GM03348 (cell line): ENCODE measurements at regions not wholly inside any gene's neighbourhood (a gene's known extent, or its start where the extent isn't known, plus 50 kb on each side); places are given as distances from the start of the nearest gene placed in this dataset.
"Not testable (repeated sequence)": the region's sequence is repeated elsewhere in the genome, so short reads cannot be mapped to it uniquely, and the experiment has no call there.

ENCODE experiments used
- DNase-seq: peaks from one replicate; pipeline ENCODE4 v3.0.0; 2012; ENCODE audit warnings: low spot score

GRCh38 chr15:62644889-62645742 lies 397.4 kb upstream of the TPM1 start:
- no peak for DNase-seq

GRCh38 chr15:62647202-62647842 lies 395.2 kb upstream of the TPM1 start:
- no peak for DNase-seq

DNA sequence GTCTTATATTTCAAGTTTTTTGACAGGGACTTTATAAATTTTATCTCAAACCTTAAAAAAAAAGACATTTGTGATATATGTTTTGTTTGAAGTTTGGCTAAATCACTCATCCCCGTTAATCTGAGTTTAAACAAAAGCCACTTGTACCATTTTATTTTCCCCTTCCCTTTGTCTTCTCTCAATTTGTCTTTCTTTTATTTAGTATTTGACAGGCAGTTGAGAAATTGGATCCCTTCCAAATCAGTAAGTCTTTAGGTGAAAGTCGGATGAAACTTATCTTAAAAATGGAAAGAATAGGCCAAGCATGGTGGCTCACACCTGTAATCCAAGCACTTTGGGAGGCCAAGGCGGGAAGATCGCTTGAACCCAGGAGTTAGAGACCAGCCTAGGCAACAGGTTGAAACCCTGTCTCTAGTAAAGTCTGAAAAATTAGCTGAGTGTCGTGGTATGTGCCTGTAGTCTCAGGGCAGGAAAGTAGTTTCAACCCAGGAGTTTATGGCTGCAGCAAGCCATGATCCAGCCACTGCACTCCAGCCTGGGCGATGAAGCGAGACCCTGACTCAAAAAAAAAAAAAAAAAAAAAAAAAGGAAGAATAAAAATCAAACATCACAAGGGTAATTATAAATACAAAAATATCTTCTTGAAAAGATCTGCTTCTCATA lies 394.6 kb upstream of the TPM1 start:
- no peak for DNase-seq

DNA sequence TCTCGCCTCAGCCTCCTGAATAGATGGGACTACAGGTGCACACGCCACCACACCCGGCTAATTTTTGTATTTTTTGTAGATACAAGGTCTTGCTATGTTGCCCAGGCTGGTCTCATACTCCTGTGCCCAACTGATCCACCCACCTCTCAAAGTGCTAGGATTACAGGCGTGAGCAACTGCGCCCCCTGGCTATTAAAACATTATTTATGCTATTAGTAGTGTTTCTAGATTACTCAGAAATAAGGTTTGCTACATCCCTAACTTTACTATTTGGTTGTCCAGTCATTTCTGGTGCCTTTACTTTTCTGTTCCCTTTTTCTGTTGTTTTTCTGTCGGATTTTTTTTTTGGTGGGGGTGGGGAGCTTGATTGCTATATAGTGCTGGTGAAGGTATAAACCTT lies 393.6 kb upstream of the TPM1 start:
- DNase-seq, result no peak

- DNase-seq, result peak; percentile 48
These were observed 392.6 kb upstream of the TPM1 start for GRCh38 chr15:62649793-62650420.

DNA sequence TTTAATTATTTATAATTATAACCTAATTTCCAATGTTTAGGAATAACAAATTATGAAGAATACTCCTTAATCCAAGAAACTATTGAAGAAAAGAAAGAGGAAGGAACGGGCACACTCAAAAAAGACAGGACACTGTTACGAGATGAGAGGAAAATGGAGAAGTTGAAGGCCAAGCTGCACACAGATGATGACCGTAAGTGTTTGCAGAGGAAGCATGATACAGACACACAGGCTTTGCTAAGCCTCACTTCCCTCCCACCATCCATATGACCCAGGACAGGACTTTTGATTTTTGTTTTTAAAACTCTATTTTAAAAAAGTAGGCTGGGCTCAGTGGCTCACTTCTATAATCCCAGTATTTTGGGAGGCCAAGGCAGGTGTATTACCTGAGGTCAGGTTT lies 389.4 kb upstream of the TPM1 start:
- no peak for DNase-seq

DNA sequence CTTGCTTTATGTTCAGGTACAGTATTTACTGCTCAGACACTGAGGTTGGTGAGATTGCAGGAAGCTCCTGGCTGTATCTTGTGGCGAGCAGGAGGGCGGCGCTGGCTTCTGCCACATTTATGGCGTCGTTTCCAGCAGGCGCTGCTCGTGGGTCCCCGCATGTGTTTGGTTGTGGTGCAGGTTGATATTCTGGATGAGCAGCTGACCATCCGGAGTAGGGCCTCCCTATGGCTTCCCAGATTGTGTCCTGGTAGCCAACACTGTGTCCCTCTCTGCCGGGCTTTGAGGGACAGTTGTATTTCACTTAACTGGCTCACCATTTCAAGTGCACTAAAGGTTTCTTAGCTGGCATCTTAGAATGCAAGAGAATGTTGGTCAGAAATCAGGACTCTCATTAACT lies 386.5 kb upstream of the TPM1 start:
- no peak for DNase-seq

DNA sequence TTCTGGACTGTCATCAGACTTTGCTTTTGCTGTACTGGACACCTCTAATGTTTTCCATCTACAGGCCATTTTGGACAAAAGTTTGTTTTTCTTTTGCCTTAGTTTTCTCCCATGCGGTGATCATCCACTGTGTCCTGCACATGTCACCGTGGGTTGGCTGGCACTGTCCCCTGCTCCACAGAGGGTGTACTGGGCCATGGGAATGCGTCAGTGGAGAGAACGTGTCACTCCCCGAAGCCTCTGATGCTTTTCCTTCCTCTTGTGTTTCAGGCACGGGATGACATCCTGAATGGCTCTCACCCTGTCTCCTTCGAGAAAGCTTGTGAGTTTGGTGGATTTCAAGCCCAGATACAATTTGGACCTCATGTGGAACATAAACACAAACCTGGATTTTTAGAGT lies 385.0 kb upstream of the TPM1 start:
- DNase-seq, result not testable (repeated sequence)

GRCh38 chr15:62658498-62658897 lies 384.0 kb upstream of the TPM1 start:
- no peak for DNase-seq

DNA sequence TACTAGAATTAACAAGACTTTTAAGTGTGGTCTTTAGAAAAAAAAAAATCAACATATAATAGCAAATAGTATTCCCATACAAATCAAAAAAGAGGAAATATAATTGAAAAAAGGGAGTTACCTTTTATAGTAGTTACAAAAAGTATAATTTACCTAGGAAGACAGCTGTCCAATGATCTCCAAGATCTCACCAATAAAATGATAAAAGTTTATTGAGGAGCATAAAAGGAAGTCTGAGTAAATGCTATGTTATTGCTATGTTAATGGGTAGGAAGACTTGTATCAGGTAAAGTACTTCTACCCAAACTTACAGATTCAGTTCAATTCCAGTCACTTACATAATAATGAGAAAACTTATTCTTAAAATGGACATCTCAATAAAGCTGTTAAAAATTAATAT lies 379.0 kb upstream of the TPM1 start:
- no peak for DNase-seq

DNA sequence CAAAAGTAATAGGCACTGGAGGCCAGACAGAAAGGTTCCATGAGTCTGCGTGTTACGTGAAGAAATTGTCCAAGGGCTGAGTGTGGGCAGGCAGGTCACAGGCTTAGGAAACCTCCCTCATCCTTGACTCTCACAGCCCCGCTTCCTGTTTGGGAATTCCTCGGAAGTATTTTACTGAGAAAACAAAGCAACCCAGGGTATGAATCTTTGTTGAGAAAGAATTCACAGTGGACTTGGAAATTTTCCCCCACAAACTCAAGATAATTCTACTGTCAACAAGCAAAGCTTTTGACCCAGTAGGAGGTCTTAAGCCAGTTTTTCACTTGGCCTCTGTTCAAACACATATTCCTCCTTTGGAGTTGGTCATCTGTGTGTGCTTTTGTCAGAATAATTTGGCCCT lies 377.1 kb upstream of the TPM1 start:
- DNase-seq, result no peak

GRCh38 chr15:62666046-62666445 lies 376.5 kb upstream of the TPM1 start:
- DNase-seq, result no peak

DNA sequence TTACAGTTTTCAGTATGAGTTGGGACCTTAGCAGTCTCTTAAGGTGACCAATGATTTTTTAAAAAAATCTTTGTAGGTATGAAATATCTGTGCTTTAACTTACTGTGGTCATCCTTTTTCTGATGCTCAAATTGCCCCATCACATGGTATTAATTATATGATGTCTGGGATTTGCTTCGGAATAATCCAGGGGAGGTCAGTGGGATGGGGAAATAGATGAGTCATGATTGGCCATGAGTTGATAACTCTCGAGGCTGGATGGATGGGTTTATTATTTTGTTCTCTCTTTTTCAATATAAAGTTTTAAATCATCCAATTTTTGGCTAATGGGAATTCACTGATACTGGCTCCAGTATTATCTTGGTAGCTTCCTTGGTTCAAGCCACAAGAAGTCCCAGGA lies 370.3 kb upstream of the TPM1 start:
- DNase-seq, result peak; percentile 63

DNA sequence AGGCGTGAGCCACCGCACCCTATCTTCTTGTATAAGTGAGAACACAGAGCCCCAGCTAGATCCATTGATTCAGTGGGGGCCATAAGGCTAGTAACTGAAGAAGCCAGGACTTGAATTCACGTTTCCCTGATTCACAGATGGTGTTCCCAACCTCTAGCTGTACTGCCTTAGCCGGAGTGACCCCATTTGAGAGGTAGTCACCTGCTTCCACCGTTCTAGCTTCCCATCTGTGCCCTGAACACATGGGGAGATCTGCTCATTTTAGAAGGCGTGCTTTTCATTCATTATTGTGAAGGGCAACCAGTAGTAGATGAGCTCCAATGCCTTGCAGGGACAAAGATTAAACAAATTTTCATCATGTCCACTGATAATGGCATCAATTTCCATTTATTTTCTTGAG lies 365.7 kb upstream of the TPM1 start:
- DNase-seq, result no peak

DNA sequence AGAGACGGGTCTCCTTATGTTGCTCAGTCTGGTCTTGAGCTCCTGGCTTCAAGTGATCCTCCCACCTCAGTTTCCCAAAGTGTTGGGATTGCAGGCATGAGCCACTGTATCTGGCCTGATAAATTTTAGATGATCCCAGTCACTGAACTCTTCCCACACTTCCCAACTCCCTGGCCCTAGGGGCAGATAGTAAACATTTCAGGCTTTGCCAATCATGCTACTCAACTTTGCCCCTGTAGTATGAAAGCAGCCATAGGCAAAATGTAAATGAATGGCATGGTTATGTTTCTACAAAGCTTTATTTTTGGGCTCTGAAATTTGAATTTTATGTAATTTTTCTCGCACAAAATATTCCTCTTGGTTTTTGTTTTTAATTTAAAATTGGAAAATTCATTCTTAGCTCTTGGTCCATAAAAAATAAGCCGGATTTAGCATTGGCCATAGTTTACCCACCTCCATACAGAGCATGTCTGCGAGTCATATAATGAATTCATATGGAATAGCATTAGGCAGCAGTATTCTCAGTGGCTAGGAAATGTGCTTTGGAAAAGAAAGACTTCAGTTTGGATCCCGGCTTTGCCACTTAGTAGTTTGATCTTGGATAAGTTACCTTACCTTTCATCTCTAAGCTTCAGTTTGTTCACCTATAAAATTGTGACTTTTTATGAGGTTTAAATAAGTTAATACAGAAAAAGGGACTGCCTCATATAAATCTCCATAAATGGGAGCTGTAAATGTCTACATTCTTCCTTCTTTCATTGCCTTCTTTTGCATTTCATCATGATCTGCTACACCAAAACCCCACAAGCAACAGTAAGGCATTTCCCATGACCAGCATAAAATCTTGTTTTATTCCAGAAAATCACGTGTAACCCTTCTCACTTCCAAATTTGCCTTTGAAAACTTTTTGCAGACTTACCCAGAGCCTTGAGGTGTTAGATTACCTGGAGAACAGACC lies 360.3 kb upstream of the TPM1 start:
- DNase-seq, result no peak

DNA sequence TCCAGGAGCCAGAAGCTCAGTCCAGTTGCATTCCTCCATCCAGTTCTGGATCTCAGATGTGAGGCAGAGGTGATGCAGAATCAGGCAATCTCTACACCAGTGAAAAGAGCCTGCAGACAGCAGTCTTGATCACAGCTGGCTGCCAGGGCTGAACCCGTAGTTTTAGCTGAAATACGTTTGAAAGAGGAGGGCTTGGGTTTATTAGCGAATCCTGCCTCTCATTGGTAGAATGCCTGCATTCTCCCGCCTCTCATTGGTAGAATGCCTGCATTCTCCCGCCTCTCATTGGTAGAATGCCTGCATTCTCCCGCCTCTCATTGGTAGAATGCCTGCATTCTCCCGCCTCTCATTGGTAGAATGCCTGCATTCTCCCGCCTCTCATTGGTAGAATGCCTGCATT lies 359.4 kb upstream of the TPM1 start:
- DNase-seq, result not testable (repeated sequence)

GRCh38 chr15:62684123-62684808 lies 358.3 kb upstream of the TPM1 start:
- DNase-seq, result no peak

- DNase-seq, result no peak
These were observed 351.5 kb upstream of the TPM1 start for GRCh38 chr15:62691008-62691407.

DNA sequence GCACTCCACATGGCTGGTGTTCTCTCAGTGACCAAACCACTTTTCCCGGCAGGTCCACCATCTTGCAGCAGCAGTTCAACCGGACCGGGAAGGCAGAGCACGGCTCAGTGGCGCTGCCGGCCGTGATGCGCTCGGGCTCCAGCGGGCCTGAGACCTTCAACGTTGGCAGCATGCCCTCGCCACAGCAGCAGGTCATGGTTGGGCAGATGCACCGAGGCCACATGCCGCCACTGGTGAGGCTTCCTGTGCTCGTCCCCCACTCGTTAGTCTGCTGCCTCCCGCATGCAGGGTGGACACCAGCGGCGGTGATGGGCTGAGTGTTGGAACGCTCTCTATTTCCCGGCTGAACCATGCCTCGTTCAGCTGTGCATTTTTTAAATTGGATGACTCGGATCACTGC lies 344.9 kb upstream of the TPM1 start:
- DNase-seq, result no peak

DNA sequence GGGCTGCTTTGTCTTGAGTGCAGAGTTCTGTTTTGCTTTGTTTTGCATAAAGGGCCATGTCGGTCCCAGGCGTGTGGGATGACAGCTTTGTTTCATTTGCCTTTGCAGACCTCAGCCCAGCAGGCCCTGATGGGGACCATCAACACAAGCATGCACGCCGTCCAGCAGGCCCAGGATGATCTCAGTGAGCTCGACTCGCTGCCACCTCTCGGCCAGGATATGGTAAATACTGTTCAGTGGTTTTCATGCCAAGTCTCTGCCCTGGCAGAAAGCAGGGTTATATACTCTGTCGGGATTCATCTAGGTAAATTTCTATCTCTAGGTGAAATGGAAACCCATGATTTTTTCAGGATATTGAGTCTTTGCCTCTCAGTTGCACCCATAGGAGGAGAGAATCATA lies 343.9 kb upstream of the TPM1 start:
- DNase-seq, result no peak

- DNase-seq, result no peak
These were observed 336.2 kb upstream of the TPM1 start for GRCh38 chr15:62706317-62706716.
